HG03460 (cell line): ENCODE measurements at regions not wholly inside any gene's neighbourhood (a gene's known extent, or its start where the extent isn't known, plus 50 kb on each side); places are given as distances from the start of the nearest gene placed in this dataset.

ENCODE experiments used
- ATAC-seq: cut with Tn5 transposase; IDR thresholded peaks from one replicate; pipeline ENCODE4 v1.9.1; 2021; ENCODE audit not compliant: unreplicated experiment

GRCh38 chr10:78184851-78185692 is 151.4 kb downstream of the RPS24 start:
- ATAC-seq = no peak

- no peak for ATAC-seq
Measured at GRCh38 chr10:78185693-78186055, 152.0 kb downstream of the RPS24 start.

- ATAC-seq = no peak
Measured at GRCh38 chr10:78186572-78186971, 152.9 kb downstream of the RPS24 start.

- ATAC-seq = no peak
Measured at GRCh38 chr10:78187371-78187770, 153.7 kb downstream of the RPS24 start.

- no peak for ATAC-seq
Measured at GRCh38 chr10:78188446-78188845, 154.8 kb downstream of the RPS24 start.

GRCh38 chr10:78190051-78190825 is 156.6 kb downstream of the RPS24 start:
- no peak for ATAC-seq

GRCh38 chr10:78191301-78191700 is 157.6 kb downstream of the RPS24 start:
- ATAC-seq = no peak

- ATAC-seq = no peak
Measured at GRCh38 chr10:78193189-78193588, 159.5 kb downstream of the RPS24 start.

GRCh38 chr10:78194050-78194449 is 160.4 kb downstream of the RPS24 start:
- no peak for ATAC-seq

- no peak for ATAC-seq
Measured at GRCh38 chr10:78194539-78195402, 161.1 kb downstream of the RPS24 start.

- ATAC-seq = no peak
Measured at GRCh38 chr10:78196396-78196795, 162.7 kb downstream of the RPS24 start.

GRCh38 chr10:78196964-78197363 is 163.3 kb downstream of the RPS24 start:
- ATAC-seq = no peak

- no peak for ATAC-seq
Measured at GRCh38 chr10:78197628-78198272, 164.1 kb downstream of the RPS24 start.

- ATAC-seq = no peak
Measured at GRCh38 chr10:78199005-78199725, 165.5 kb downstream of the RPS24 start.

- no peak for ATAC-seq
Measured at GRCh38 chr10:78199759-78200158, 166.1 kb downstream of the RPS24 start.

GRCh38 chr10:78200686-78201085 is 167.0 kb downstream of the RPS24 start:
- ATAC-seq = no peak

GRCh38 chr10:78202386-78202785 is 168.7 kb downstream of the RPS24 start:
- no peak for ATAC-seq

GRCh38 chr10:78203915-78204818 is 170.5 kb downstream of the RPS24 start:
- no peak for ATAC-seq

GRCh38 chr10:78205457-78206016 is 171.9 kb downstream of the RPS24 start:
- no peak for ATAC-seq
